ENCODE measurements at regions not wholly inside any gene's neighbourhood (a gene's known extent, or its start where the extent isn't known, plus 50 kb on each side); places are given as distances from the start of the nearest gene placed in this dataset.

DNA sequence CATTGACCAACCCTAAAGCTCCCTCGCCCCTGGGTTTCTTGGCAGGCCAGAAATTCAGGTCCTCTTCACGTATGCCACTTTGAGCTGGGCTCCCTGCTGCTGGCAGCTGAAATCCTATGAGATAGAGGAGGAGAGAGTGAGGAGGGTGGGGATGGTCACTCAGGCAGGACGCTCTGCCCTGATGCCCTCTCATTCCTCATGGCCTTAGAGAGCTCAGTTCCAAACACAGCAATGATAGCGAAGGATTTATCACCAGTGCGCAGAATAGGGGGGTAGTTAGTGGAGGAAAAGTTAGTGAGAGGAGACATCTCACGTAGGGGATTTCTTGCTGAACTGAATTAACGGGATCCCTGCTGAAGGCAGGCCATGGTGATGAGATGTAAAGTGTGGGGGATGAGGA lies 84.2 kb upstream of the PMEPA1 start:
- Histone ChIP-seq H3K4me1 (ENCODE audit: insufficient read depth, low read length, poor library complexity, severe bottlenecking) (no peaks in the 10 kb centered on the region), H3K9me2 (replicated peaks; ENCODE audit: low read depth, low read length) (no peaks in the 10 kb centered on the region), H3K36me3 (ENCODE audit: insufficient read depth, low read length) (no peaks in the 10 kb centered on the region), H3K27me3 (ENCODE audit: insufficient read depth, low read length, poor library complexity, severe bottlenecking) (no peaks in the 10 kb centered on the region), H3K4me2 (ENCODE audit: low read depth, low read length, poor library complexity, severe bottlenecking) (no peak overlapping the region), H3K4me3 (ENCODE audit: low read length, poor library complexity, severe bottlenecking) (no peak overlapping the region), H3K9me3 (ENCODE audit: insufficient read depth, low read depth, low read length) (no peaks in the 10 kb centered on the region), H3K9ac (ENCODE audit: low read depth, low read length, poor library complexity, severe bottlenecking) (no peak overlapping the region), H4K20me1 (ENCODE audit: insufficient read depth, low read length, poor library complexity, severe bottlenecking) (no peaks in the 10 kb centered on the region), H3F3A (ENCODE audit: low read depth) (no peaks in the 10 kb centered on the region), H3K79me2 (ENCODE audit: insufficient read depth, low read length) (no peaks in the 10 kb centered on the region), H2AFZ (ENCODE audit: low read length) (no peak overlapping the region)
- TF ChIP-seq, protein P1, sequence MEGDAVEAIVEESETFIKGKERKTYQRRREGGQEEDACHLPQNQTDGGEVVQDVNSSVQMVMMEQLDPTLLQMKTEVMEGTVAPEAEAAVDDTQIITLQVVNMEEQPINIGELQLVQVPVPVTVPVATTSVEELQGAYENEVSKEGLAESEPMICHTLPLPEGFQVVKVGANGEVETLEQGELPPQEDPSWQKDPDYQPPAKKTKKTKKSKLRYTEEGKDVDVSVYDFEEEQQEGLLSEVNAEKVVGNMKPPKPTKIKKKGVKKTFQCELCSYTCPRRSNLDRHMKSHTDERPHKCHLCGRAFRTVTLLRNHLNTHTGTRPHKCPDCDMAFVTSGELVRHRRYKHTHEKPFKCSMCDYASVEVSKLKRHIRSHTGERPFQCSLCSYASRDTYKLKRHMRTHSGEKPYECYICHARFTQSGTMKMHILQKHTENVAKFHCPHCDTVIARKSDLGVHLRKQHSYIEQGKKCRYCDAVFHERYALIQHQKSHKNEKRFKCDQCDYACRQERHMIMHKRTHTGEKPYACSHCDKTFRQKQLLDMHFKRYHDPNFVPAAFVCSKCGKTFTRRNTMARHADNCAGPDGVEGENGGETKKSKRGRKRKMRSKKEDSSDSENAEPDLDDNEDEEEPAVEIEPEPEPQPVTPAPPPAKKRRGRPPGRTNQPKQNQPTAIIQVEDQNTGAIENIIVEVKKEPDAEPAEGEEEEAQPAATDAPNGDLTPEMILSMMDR (conservative IDR thresholded peaks at IDR 0.05; ENCODE audit: low read length): no peak
- TF ChIP-seq EZH2phosphoT487 (IDR thresholded peaks at IDR 0.05; ENCODE audit: borderline replicate concordance): no peak

DNA sequence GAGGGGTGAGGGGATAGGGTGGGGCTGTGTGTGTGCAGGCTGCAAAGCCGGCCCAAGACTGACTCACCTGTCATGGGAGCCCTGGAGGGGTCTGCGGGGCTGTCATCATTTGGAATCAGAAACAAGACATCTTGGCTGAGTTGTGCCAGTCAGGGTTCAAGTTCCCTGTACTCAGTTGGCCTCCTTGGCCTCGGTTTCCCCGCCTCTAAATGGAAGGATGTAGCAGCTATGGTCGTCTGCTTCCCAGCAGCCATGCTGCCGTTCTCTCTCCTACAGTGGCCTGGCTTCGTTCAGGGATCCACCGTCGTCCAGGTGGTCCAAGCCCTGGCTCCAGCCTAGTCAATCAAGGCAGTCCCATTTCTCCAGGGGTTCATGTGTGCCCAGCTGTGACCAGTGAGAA lies 83.6 kb upstream of the PMEPA1 start:
- no peak overlapping the region for H3K9ac ChIP-seq (ENCODE audit: low read depth, low read length, poor library complexity, severe bottlenecking)
- no peak overlapping the region for H3K4me2 ChIP-seq (ENCODE audit: low read depth, low read length, poor library complexity, severe bottlenecking)
- H3K4me1 ChIP-seq (ENCODE audit: insufficient read depth, low read length, poor library complexity, severe bottlenecking): no peaks in the 10 kb centered on the region
- H3K9me3 ChIP-seq (ENCODE audit: insufficient read depth, low read depth, low read length): no peaks in the 10 kb centered on the region
- no peaks in the 10 kb centered on the region for H3K9me2 ChIP-seq (replicated peaks; ENCODE audit: low read depth, low read length)
- H3K27me3 ChIP-seq (ENCODE audit: insufficient read depth, low read length, poor library complexity, severe bottlenecking): no peaks in the 10 kb centered on the region
- TF ChIP-seq, protein P1 (conservative IDR thresholded peaks at IDR 0.05; ENCODE audit: low read length): no peak
- H3K36me3 ChIP-seq (ENCODE audit: insufficient read depth, low read length): no peaks in the 10 kb centered on the region
- no peaks in the 10 kb centered on the region for H4K20me1 ChIP-seq (ENCODE audit: insufficient read depth, low read length, poor library complexity, severe bottlenecking)
- no peak overlapping the region for H3K4me3 ChIP-seq (ENCODE audit: low read length, poor library complexity, severe bottlenecking)
- H3K79me2 ChIP-seq (ENCODE audit: insufficient read depth, low read length): no peaks in the 10 kb centered on the region
- no peak overlapping the region for H2AFZ ChIP-seq (ENCODE audit: low read length)
- H3F3A ChIP-seq (ENCODE audit: low read depth): no peaks in the 10 kb centered on the region

DNA sequence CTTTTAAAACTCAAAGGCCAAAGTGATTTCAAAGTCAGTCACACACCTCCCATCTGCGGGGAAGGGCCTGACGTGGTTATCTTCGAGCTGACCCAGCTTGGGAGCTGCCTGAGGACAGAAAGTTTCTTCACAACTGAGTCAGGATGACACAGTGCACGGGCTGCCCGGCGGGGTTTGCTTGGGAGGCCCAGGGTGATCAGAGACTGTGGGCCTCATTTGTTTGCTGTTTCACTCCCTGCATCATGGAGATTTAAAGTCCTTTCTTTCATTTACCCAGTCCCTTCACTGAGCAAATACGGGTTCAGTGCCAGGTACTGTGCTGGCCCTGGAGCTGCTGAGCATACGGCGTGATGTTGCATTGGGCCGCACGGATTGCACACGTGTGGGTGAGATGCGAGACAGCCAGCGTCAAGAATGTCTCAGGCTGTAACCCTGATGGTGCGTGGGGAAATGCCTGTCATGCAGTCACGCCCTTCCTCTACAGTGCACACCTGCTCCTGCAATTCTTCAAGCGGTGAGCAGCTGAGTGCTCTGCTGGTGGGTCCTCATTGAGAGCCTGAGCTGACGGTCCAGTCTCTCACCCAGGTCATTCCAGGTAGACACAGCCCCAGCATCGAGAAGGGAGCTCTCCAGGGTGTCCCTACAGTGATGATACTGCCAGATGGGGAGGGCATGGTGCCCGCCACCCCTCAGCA lies 82.7 kb upstream of the PMEPA1 start:
- Histone ChIP-seq H4K20me1 (ENCODE audit: insufficient read depth, low read length, poor library complexity, severe bottlenecking) (no peaks in the 10 kb centered on the region), H3K36me3 (ENCODE audit: insufficient read depth, low read length) (no peaks in the 10 kb centered on the region), H2AFZ (ENCODE audit: low read length) (no peak overlapping the region), H3K27me3 (ENCODE audit: insufficient read depth, low read length, poor library complexity, severe bottlenecking) (no peaks in the 10 kb centered on the region), H3K9me2 (replicated peaks; ENCODE audit: low read depth, low read length) (no peaks in the 10 kb centered on the region), H3K4me1 (ENCODE audit: insufficient read depth, low read length, poor library complexity, severe bottlenecking) (no peaks in the 10 kb centered on the region), H3F3A (ENCODE audit: low read depth) (no peaks in the 10 kb centered on the region), H3K9me3 (ENCODE audit: insufficient read depth, low read depth, low read length) (no peaks in the 10 kb centered on the region), H3K4me2 (ENCODE audit: low read depth, low read length, poor library complexity, severe bottlenecking) (no peak overlapping the region), H3K79me2 (ENCODE audit: insufficient read depth, low read length) (no peaks in the 10 kb centered on the region), H3K9ac (ENCODE audit: low read depth, low read length, poor library complexity, severe bottlenecking) (no peak overlapping the region), H3K4me3 (ENCODE audit: low read length, poor library complexity, severe bottlenecking) (no peak overlapping the region)
- TF ChIP-seq, protein P1 (conservative IDR thresholded peaks at IDR 0.05; ENCODE audit: low read length): no peak
- no peak for TF ChIP-seq EZH2phosphoT487 (IDR thresholded peaks at IDR 0.05; ENCODE audit: borderline replicate concordance)
